ENCODE measurements at regions not wholly inside any gene's neighbourhood (a gene's known extent, or its start where the extent isn't known, plus 50 kb on each side); places are given as distances from the start of the nearest gene placed in this dataset.

DNA sequence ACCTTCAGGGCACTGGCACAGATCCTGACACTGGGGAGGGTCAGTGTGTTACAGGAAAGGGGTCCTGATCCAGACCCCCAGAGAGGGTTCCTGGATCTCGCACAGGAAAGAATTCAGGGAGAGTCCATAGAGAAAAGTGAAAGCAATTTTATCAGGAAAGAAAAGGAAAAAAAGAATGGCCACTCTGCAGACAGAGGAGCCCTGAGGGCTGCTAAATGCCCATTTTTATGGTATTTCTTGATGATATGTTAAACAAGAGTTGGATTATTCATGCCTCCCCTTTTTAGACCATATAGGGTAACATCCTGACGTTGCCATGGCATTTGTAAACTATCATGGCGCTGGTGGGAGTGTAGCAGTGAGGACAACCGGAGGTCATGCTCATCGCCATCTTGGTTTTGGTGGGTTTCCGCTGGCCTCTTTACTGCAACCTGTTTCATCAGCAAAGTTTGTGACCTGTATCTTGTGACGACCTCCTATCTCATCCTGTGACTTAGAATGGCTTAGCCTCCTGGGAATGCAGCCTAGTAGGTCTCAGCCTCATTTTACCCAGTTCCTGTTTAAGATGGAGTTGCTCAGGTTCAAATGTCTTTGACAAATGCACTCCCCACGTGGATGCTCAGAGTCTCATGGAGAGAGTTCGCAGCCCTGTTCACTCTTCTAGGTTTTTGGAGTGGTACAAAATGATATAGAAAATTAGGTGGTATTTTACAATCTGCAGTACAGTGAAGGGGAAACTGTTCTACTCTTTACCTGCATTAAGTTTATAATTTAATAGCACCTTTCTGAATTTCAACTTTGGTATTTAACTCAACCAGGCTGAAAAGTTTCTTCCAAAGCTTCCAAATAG, 1363.7 kb upstream of the TMEM132C start:
- TF ChIP-seq, protein P1, sequence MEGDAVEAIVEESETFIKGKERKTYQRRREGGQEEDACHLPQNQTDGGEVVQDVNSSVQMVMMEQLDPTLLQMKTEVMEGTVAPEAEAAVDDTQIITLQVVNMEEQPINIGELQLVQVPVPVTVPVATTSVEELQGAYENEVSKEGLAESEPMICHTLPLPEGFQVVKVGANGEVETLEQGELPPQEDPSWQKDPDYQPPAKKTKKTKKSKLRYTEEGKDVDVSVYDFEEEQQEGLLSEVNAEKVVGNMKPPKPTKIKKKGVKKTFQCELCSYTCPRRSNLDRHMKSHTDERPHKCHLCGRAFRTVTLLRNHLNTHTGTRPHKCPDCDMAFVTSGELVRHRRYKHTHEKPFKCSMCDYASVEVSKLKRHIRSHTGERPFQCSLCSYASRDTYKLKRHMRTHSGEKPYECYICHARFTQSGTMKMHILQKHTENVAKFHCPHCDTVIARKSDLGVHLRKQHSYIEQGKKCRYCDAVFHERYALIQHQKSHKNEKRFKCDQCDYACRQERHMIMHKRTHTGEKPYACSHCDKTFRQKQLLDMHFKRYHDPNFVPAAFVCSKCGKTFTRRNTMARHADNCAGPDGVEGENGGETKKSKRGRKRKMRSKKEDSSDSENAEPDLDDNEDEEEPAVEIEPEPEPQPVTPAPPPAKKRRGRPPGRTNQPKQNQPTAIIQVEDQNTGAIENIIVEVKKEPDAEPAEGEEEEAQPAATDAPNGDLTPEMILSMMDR (IDR thresholded peaks at IDR 0.05): no peak
- ATAC-seq (ENCODE audit: insufficient number of reproducible peaks, low FRiP score, low read depth) (no peak), DNase-seq (ENCODE audit: low spot score) (no peak)
- Histone ChIP-seq H3K4me1 (ENCODE audit: control insufficient read depth in 1 of 2, low read depth in 2 of 2) (no peaks in the 10 kb centered on the region), H3K27me3 (replicated peaks; ENCODE audit: insufficient read depth) (no peaks in the 10 kb centered on the region), H3K36me3 (no peaks in the 10 kb centered on the region), H3K9me3 (no peaks in the 10 kb centered on the region), H3K27ac (no peak overlapping the region), H3K4me3 (no peak overlapping the region)

DNA sequence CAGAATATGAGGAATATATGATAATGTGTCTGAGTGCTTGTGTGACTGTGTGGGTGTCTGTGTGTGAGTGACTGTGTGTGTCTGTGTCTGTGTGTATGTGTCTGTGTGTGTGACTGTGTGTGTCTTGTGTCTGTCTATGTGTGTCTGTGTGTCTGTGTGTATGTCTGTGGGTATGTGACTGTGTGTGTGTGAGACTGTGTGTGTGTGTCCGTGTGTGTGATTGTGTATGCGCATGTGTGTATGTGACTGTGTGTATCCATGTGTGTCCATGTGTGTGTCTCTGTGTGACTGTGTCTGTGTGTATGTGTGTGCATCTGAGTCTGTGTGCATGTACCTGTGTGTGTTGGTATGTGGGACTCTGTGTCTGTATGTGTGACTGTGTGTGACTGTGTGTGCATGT, 1361.2 kb upstream of the TMEM132C start:
- no peaks in the 10 kb centered on the region for H3K4me1 ChIP-seq (ENCODE audit: control insufficient read depth in 1 of 2, low read depth in 2 of 2)
- no peaks in the 10 kb centered on the region for H3K9me3 ChIP-seq
- TF ChIP-seq, protein P1 (IDR thresholded peaks at IDR 0.05): no peak
- H3K27me3 ChIP-seq (replicated peaks; ENCODE audit: insufficient read depth): no peaks in the 10 kb centered on the region
- H3K36me3 ChIP-seq: no peaks in the 10 kb centered on the region
- no peak for DNase-seq (ENCODE audit: low spot score)
- H3K4me3 ChIP-seq: no peak overlapping the region
- no peak overlapping the region for H3K27ac ChIP-seq
- no peak for ATAC-seq (ENCODE audit: insufficient number of reproducible peaks, low FRiP score, low read depth)

DNA sequence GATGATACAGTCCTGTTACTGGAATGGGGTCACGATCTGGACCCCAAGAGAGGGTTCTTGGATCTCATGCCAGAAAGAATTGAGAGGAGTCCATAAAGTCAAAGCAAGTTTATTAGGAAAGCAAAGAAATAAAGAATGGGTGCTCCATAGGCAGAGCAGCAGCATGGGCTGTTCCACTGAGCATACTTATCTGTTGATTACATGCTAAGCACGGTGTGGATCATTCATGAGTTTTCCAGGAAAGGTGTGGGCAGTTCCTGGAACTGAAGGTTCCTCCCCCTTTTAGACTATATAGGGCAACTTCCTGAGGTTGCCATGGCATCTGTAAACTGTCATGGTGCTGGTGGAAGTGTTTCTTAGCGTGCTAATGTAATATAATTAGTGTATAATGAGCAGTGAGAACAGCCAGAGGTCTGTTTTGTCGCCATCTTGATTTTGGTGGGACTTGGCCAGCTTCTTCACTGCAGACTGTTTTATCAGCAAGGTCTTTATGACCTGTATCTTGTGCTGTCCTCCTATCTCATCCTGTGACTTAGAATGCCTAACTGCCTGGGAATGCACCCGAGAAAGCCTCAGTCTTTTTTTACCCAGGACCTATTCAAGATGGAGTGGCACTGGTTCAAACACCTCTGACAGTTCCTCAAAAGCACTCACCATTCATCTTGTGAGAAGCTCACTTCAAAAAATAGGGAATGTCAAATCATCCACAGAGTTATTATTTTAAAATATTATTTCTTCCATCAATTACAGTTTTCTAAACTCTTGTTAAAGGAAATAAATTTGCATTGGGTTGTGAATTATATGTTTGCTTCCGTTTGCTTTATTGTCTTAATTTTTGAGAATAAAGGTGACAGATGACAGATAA, 1358.8 kb upstream of the TMEM132C start:
- no peak for DNase-seq (ENCODE audit: low spot score)
- H3K27ac ChIP-seq: no peak overlapping the region
- H3K4me3 ChIP-seq: no peak overlapping the region
- TF ChIP-seq, protein P1 (IDR thresholded peaks at IDR 0.05): no peak
- H3K27me3 ChIP-seq (replicated peaks; ENCODE audit: insufficient read depth): no peaks in the 10 kb centered on the region
- H3K4me1 ChIP-seq (ENCODE audit: control insufficient read depth in 1 of 2, low read depth in 2 of 2): no peaks in the 10 kb centered on the region
- no peak for ATAC-seq (ENCODE audit: insufficient number of reproducible peaks, low FRiP score, low read depth)
- H3K36me3 ChIP-seq: no peaks in the 10 kb centered on the region
- no peaks in the 10 kb centered on the region for H3K9me3 ChIP-seq

DNA sequence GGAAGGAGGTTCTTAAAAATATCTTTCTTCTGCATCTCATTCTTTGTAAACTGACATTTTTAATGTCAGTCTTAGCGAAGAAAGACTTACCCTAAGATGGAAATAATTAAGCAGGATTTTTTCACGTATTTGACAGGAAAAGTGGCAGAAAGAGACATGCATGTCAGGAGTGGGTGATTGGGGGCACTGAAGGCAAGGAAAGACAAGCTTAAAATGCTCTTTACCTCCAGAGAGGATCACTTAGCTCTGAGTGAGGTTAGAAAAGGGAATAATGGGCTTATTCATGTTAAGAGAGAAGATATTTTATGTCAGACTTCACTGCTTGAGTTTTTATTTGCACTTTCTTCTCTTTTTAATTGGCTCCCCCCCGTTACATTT, 1358.2 kb upstream of the TMEM132C start:
- H3K9me3 ChIP-seq: no peaks in the 10 kb centered on the region
- TF ChIP-seq, protein P1 (IDR thresholded peaks at IDR 0.05): no peak
- ATAC-seq (ENCODE audit: insufficient number of reproducible peaks, low FRiP score, low read depth) (no peak), DNase-seq (ENCODE audit: low spot score) (no peak)
- H3K27ac ChIP-seq: no peak overlapping the region
- no peaks in the 10 kb centered on the region for H3K4me1 ChIP-seq (ENCODE audit: control insufficient read depth in 1 of 2, low read depth in 2 of 2)
- no peaks in the 10 kb centered on the region for H3K27me3 ChIP-seq (replicated peaks; ENCODE audit: insufficient read depth)
- no peak overlapping the region for H3K4me3 ChIP-seq
- no peaks in the 10 kb centered on the region for H3K36me3 ChIP-seq

DNA sequence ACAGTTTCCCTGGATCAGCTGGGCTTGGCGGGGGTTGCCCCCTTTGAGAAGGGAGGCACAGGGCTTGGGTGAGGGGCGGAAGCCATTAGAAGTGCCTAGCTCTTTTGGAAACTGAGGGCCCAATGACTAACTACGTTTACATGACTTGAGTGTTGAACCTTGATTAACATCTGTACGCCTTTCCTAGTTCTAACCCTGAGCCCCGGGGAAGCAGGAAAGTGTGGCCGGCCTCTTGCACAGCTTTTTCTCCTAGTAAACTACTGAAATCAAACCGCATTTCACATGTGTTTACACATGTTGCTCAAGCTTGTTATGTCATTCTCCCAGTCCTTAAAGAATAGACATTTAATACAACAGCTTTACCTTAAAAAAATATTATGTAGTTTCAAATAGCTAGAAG, 1356.4 kb upstream of the TMEM132C start:
- Histone ChIP-seq H3K9me3 (no peaks in the 10 kb centered on the region), H3K4me1 (ENCODE audit: control insufficient read depth in 1 of 2, low read depth in 2 of 2) (no peaks in the 10 kb centered on the region), H3K36me3 (no peaks in the 10 kb centered on the region), H3K27me3 (replicated peaks; ENCODE audit: insufficient read depth) (no peaks in the 10 kb centered on the region), H3K27ac (no peak overlapping the region), H3K4me3 (no peak overlapping the region)
- DNase-seq (ENCODE audit: low spot score) (no peak), ATAC-seq (ENCODE audit: insufficient number of reproducible peaks, low FRiP score, low read depth) (no peak)
- TF ChIP-seq, protein P1 (IDR thresholded peaks at IDR 0.05): no peak
